SK-N-SH (cell line): ENCODE measurements at regions not wholly inside any gene's neighbourhood (a gene's known extent, or its start where the extent isn't known, plus 50 kb on each side); places are given as distances from the start of the nearest gene placed in this dataset.

Experiments
- CTCF ChIA-PET: fragments of 300-600, 350-600 bp; formaldehyde crosslinking; extraction: SDS; loops from one replicate; lab custom pipeline; 2021; lab: Yijun Ruan, JAX
- POLR2A ChIA-PET: fragments of 350-600 bp; sonication (Branson Sonifier 250); formaldehyde crosslinking; extraction: SDS; loops from one replicate; lab custom pipeline; 2020; ENCODE audit warnings: antibody characterized with exemption, inconsistent platforms; lab: Yijun Ruan, JAX
- DNase-seq: peaks from one replicate; pipeline ENCODE4 v3.0.0; 2012
- H2AFZ ChIP-seq: fragments of 200-600 bp; sonication (generic); 2 replicates; pipeline ENCODE4 v1.8.1; 2016; ENCODE audit warnings: antibody characterized with exemption, mild to moderate bottlenecking, low read depth
- H3F3A ChIP-seq: fragments of 200-600 bp; sonication (generic); replicated peaks from 2 replicates; pipeline ENCODE3; 2016; ENCODE audit warnings: antibody characterized with exemption, mild to moderate bottlenecking; ENCODE audit not compliant: insufficient read depth
- H3K27ac ChIP-seq, 2 experiments: fragments of 200-500 bp in 1 of 2; fragments of 200-600 bp in 1 of 2; sonication (Bioruptor generic) in 1 of 2; sonication (generic), shearing (Covaris generic) in 1 of 2; 2 replicates each; pipeline versions ENCODE4 v1.5.1 to v1.6.1; 2014 to 2016; ENCODE audit warnings: low read depth in 2 of 2, inconsistent platforms in 1 of 2, low read length in 1 of 2, mild to moderate bottlenecking in 1 of 2, mixed read lengths in 1 of 2
- H3K27me3 ChIP-seq: fragments of 200-600 bp; sonication (generic), shearing (Covaris generic); 2 replicates; pipeline ENCODE4 v1.6.1; 2016; ENCODE audit warnings: mixed run types; ENCODE audit not compliant: insufficient read depth
- H3K36me3 ChIP-seq, 2 experiments: fragments of 200-500 bp in 1 of 2; fragments of 200-600 bp in 1 of 2; sonication (Bioruptor generic) in 1 of 2; sonication (generic) in 1 of 2; replicated peaks in 1 of 2; 2 replicates each; pipeline versions ENCODE3 to v1.5.1; 2014 to 2016; ENCODE audit warnings: low read length in 1 of 2, mild to moderate bottlenecking in 1 of 2; ENCODE audit not compliant: insufficient read depth in 2 of 2, control insufficient read depth in 1 of 2
- H3K4me1 ChIP-seq, 2 experiments: fragments of 200-500 bp in 1 of 2; fragments of 200-600 bp in 1 of 2; sonication (Bioruptor generic) in 1 of 2; sonication (generic), shearing (Covaris generic) in 1 of 2; 2 replicates each; pipeline versions ENCODE4 v1.5.1 to v1.6.1; 2014 to 2016; ENCODE audit warnings: low read depth in 1 of 2, low read length in 1 of 2, mixed run types in 1 of 2; ENCODE audit not compliant: insufficient read depth in 2 of 2, control insufficient read depth in 1 of 2
- H3K4me2 ChIP-seq: fragments of 200-600 bp; sonication (generic), shearing (Covaris generic); 2 replicates; pipeline ENCODE4 v1.6.1; 2017; ENCODE audit warnings: mixed run types
- H3K4me3 ChIP-seq, 2 experiments: fragments of 200-500 bp in 1 of 2; fragments of 200-600 bp in 1 of 2; sonication (Bioruptor generic) in 1 of 2; sonication (generic), shearing (Covaris generic) in 1 of 2; 2 replicates each; pipeline versions ENCODE4 v1.5.1 to v1.8.1; 2014 to 2016; ENCODE audit warnings: low read depth in 2 of 2, inconsistent platforms in 1 of 2, low read length in 1 of 2, mild to moderate bottlenecking in 1 of 2, mixed read lengths in 1 of 2, moderate library complexity in 1 of 2
- H3K79me2 ChIP-seq: fragments of 200-600 bp; sonication (generic); 2 replicates; pipeline ENCODE4 v1.8.1; 2017; ENCODE audit warnings: mild to moderate bottlenecking; ENCODE audit not compliant: insufficient read depth
- H3K9ac ChIP-seq: fragments of 200-600 bp; sonication (generic); 2 replicates; pipeline ENCODE4 v1.6.1; 2017; ENCODE audit warnings: mixed run types
- H3K9me2 ChIP-seq: fragments of 200-600 bp; sonication (generic); 2 replicates; pipeline ENCODE4 v1.6.1; 2017; ENCODE audit warnings: mixed run types
- H3K9me3 ChIP-seq: fragments of 200-600 bp; sonication (generic); 2 replicates; pipeline ENCODE4 v1.6.1; 2017; ENCODE audit warnings: mixed run types, mild to moderate bottlenecking, moderate library complexity
- H4K20me1 ChIP-seq: fragments of 200-600 bp; sonication (generic); 2 replicates; pipeline ENCODE4 v1.6.1; 2017; ENCODE audit warnings: mild to moderate bottlenecking, mixed run types; ENCODE audit not compliant: insufficient read depth
- CHD2 ChIP-seq: fragments of 150-350 bp; IDR thresholded peaks from 2 replicates; pipeline ENCODE4 v1.6.1; 2018; ENCODE audit warnings: low read length; ENCODE audit not compliant: partially characterized antibody
- ELF1 ChIP-seq: IDR thresholded peaks from 2 replicates; pipeline ENCODE4 v1.4.0; 2012
- EP300 ChIP-seq, 2 experiments: IDR thresholded peaks; 2 replicates each; pipeline versions ENCODE4 v1.4.0 to v1.6.1; 2012; ENCODE audit warnings: borderline replicate concordance in 1 of 2, low read depth in 1 of 2, low read length in 1 of 2
- FOSL2 ChIP-seq: IDR thresholded peaks from 2 replicates; pipeline ENCODE4 v1.4.0; 2012; ENCODE audit warnings: low read depth, mild to moderate bottlenecking, moderate library complexity, borderline replicate concordance
- FOXJ3 ChIP-seq: sonication (generic); formaldehyde crosslinking; IDR thresholded peaks from 2 replicates; pipeline ENCODE4 v1.5.1; 2020; ENCODE audit warnings: mild to moderate bottlenecking, missing genetic modification reagents
- FOXM1 ChIP-seq: IDR thresholded peaks from 2 replicates; pipeline ENCODE4 v1.4.0; 2012; ENCODE audit warnings: low read depth, mild to moderate bottlenecking
- GATA2 ChIP-seq: sonication (generic); formaldehyde crosslinking; IDR thresholded peaks from 2 replicates; pipeline ENCODE4 v1.5.0; 2020; ENCODE audit warnings: mild to moderate bottlenecking, missing genetic modification reagents
- NFIC ChIP-seq: IDR thresholded peaks from 2 replicates; pipeline ENCODE4 v1.4.0; 2012; ENCODE audit warnings: borderline replicate concordance
- RAD21 ChIP-seq: IDR thresholded peaks from 2 replicates; pipeline ENCODE4 v1.6.1; 2012; ENCODE audit warnings: mild to moderate bottlenecking, low read length
- RCOR1 ChIP-seq: fragments of 150-350 bp; IDR thresholded peaks from 2 replicates; pipeline ENCODE4 v1.6.1; 2017; ENCODE audit warnings: antibody characterized with exemption, low read length
- RXRA ChIP-seq: IDR thresholded peaks from 2 replicates; pipeline ENCODE4 v1.4.0; 2012; ENCODE audit warnings: low read depth, mild to moderate bottlenecking, borderline replicate concordance
- SIN3A ChIP-seq: IDR thresholded peaks from 2 replicates; pipeline ENCODE4 v1.6.1; 2012; ENCODE audit warnings: low read depth, mild to moderate bottlenecking, low read length, moderate library complexity, borderline replicate concordance
- SMC3 ChIP-seq: IDR thresholded peaks from 2 replicates; pipeline ENCODE4 v1.6.1; 2012; ENCODE audit warnings: low read depth, low read length, improper control_type of control experiment
- TAF1 ChIP-seq: IDR thresholded peaks from 2 replicates; pipeline ENCODE4 v1.6.1; 2012; ENCODE audit warnings: low read depth, mild to moderate bottlenecking, low read length, moderate library complexity, borderline replicate concordance
- TEAD4 ChIP-seq: IDR thresholded peaks from 2 replicates; pipeline ENCODE4 v1.4.0; 2012; ENCODE audit warnings: mild to moderate bottlenecking, borderline replicate concordance; ENCODE audit not compliant: insufficient read depth
- YY1 ChIP-seq: IDR thresholded peaks from 2 replicates; pipeline ENCODE4 v1.4.0; 2012; ENCODE audit warnings: low read depth, mild to moderate bottlenecking
- WGBS: methylation state at CpG from one replicate; pipeline ENCODE4 v1.1.6; 2017; ENCODE audit warnings: low lambda C conversion rate; 5-methylcytosine and 5-hydroxymethylcytosine counted together
- TF ChIP-seq, protein P1 (sequence below): IDR thresholded peaks from 2 replicates; pipeline ENCODE4 v1.4.0; 2012; ENCODE audit warnings: low read depth, borderline replicate concordance
- TF ChIP-seq, protein P2 (sequence below): fragments of 150-350 bp; IDR thresholded peaks from 2 replicates; pipeline ENCODE4 v1.6.1; 2017; ENCODE audit warnings: antibody characterized with exemption, low read length, low read depth, borderline replicate concordance
- TF ChIP-seq, protein P3 (sequence below): fragments of 200-600 bp; sonication (generic); IDR thresholded peaks from 2 replicates; pipeline ENCODE4 v1.6.1; 2017; ENCODE audit warnings: antibody characterized with exemption, mild to moderate bottlenecking, moderate library complexity
- TF ChIP-seq, protein P4 (sequence below): IDR thresholded peaks from 2 replicates; pipeline ENCODE4; 2012

DNA sequence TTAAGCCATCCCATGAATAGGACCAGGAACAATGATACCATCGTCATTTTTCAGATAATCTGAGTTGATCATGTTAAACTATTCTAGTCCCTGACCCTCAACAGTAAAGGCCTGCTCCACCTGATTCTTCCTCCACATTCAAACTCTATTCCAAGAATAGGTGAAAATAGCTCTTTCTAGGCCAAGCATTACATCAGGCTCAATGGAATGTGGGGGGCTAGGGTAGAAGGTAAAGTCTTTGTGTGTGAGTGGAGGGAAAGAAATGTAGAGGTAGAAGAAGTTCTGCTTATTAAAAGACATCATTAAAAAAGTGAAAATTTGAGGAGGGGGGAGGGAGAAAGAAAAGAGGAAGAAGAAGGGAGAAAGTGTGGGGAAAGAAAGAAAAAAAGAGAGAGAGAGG is 653.3 kb upstream of the PKDCC start:
- no peaks in the 10 kb centered on the region for H4K20me1 ChIP-seq
- 24% methylated on average over 1 of the region's 1 CpG for WGBS
- no peak overlapping the region for H2AFZ ChIP-seq
- POLR2A ChIA-PET, result no interaction called here
- no peaks in the 10 kb centered on the region for H3K27me3 ChIP-seq
- H3K4me1 ChIP-seq, result no peaks in the 10 kb centered on the region
- no peak overlapping the region for H3K9ac ChIP-seq
- H3K27ac ChIP-seq, result no peak overlapping the region
- H3K4me2 ChIP-seq, result no peak overlapping the region
- CTCF ChIA-PET, result no interaction called here
- no peak for DNase-seq
- H3K9me2 ChIP-seq, result no peaks in the 10 kb centered on the region
- H3K36me3 ChIP-seq, result no peaks in the 10 kb centered on the region
- TF ChIP-seq RCOR1, result no peak
- TF ChIP-seq GATA2 (CRISPR knock-in tag), result no peak
- no peak for TF ChIP-seq YY1
- TF ChIP-seq, protein P1, sequence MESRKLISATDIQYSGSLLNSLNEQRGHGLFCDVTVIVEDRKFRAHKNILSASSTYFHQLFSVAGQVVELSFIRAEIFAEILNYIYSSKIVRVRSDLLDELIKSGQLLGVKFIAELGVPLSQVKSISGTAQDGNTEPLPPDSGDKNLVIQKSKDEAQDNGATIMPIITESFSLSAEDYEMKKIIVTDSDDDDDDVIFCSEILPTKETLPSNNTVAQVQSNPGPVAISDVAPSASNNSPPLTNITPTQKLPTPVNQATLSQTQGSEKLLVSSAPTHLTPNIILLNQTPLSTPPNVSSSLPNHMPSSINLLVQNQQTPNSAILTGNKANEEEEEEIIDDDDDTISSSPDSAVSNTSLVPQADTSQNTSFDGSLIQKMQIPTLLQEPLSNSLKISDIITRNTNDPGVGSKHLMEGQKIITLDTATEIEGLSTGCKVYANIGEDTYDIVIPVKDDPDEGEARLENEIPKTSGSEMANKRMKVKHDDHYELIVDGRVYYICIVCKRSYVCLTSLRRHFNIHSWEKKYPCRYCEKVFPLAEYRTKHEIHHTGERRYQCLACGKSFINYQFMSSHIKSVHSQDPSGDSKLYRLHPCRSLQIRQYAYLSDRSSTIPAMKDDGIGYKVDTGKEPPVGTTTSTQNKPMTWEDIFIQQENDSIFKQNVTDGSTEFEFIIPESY, result no peak
- no peak for TF ChIP-seq ELF1
- no peak for TF ChIP-seq CHD2
- no peak for TF ChIP-seq TAF1
- TF ChIP-seq, protein P2, sequence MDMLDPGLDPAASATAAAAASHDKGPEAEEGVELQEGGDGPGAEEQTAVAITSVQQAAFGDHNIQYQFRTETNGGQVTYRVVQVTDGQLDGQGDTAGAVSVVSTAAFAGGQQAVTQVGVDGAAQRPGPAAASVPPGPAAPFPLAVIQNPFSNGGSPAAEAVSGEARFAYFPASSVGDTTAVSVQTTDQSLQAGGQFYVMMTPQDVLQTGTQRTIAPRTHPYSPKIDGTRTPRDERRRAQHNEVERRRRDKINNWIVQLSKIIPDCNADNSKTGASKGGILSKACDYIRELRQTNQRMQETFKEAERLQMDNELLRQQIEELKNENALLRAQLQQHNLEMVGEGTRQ, result no peak
- TF ChIP-seq NFIC, result no peak
- TF ChIP-seq, protein P3, sequence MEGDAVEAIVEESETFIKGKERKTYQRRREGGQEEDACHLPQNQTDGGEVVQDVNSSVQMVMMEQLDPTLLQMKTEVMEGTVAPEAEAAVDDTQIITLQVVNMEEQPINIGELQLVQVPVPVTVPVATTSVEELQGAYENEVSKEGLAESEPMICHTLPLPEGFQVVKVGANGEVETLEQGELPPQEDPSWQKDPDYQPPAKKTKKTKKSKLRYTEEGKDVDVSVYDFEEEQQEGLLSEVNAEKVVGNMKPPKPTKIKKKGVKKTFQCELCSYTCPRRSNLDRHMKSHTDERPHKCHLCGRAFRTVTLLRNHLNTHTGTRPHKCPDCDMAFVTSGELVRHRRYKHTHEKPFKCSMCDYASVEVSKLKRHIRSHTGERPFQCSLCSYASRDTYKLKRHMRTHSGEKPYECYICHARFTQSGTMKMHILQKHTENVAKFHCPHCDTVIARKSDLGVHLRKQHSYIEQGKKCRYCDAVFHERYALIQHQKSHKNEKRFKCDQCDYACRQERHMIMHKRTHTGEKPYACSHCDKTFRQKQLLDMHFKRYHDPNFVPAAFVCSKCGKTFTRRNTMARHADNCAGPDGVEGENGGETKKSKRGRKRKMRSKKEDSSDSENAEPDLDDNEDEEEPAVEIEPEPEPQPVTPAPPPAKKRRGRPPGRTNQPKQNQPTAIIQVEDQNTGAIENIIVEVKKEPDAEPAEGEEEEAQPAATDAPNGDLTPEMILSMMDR, result no peak
- TF ChIP-seq FOXJ3, result no peak
- TF ChIP-seq SIN3A, result no peak
- TF ChIP-seq TEAD4, result no peak
- TF ChIP-seq EP300 (IDR thresholded peaks at IDR 0.05; ENCODE audit: borderline replicate concordance in 1 of 2, low read depth in 1 of 2, low read length in 1 of 2), result no peak
- TF ChIP-seq FOSL2, result no peak
- no peak for TF ChIP-seq RXRA
- TF ChIP-seq RAD21, result no peak
- TF ChIP-seq FOXM1, result no peak
- TF ChIP-seq SMC3, result no peak
- TF ChIP-seq, protein P4, sequence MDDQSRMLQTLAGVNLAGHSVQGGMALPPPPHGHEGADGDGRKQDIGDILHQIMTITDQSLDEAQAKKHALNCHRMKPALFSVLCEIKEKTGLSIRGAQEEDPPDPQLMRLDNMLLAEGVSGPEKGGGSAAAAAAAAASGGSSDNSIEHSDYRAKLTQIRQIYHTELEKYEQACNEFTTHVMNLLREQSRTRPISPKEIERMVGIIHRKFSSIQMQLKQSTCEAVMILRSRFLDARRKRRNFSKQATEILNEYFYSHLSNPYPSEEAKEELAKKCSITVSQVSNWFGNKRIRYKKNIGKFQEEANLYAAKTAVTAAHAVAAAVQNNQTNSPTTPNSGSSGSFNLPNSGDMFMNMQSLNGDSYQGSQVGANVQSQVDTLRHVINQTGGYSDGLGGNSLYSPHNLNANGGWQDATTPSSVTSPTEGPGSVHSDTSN, result no peak
- TF ChIP-seq, all 33 proteins: peak for 0
- Histone ChIP-seq H3K9me3 (no peaks in the 10 kb centered on the region), H3K4me3 (no peak overlapping the region), H3F3A (no peaks in the 10 kb centered on the region), H3K79me2 (no peaks in the 10 kb centered on the region)
